HFF-Myc (cell line): ENCODE measurements at regions not wholly inside any gene's neighbourhood (a gene's known extent, or its start where the extent isn't known, plus 50 kb on each side); places are given as distances from the start of the nearest gene placed in this dataset.

ENCODE experiments used
- DNase-seq: peaks from one replicate; pipeline ENCODE4 v3.0.0-alpha.2; 2011; ENCODE audit warnings: low read depth; ENCODE audit errors: extremely low read depth
- H3K4me3 ChIP-seq: replicated peaks from 2 replicates; pipeline ENCODE4 v1.5.1; 2011; ENCODE audit warnings: low read depth, mild to moderate bottlenecking, control low read depth, low read length
- TF ChIP-seq, protein P1 (sequence below): IDR thresholded peaks from 2 replicates; pipeline ENCODE4 v1.5.1; 2012; ENCODE audit warnings: mild to moderate bottlenecking, low read depth, low read length, control low read depth; ENCODE audit errors: missing control alignments

DNA sequence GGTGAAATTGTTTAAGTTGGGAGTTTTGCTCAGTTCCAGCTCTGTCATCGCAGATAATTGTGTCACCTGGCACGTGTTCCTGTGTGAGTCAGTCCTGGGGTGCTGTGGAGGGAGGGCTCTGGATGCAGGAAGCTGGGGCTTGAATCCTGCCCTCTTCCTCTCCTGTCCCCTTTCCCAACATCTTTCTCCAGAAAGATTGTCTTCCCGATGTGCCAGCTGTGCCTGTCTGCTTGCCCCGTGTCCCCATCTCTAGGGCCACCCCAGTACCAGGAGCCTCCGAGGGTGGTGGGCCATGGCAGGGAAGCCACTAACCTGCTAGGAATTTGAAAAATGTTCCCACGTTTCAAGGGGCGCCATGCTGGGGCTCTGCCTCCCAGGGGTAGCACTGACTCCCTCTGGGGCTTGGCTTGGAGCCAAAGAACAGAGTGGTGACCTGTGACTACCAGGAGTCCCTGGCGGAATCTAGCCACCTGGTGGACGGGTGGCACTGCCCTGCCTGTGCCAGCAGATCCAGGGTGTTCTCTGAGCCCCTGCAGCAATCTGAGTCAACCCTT, 198.1 kb downstream of the ENGASE start:
- no peak overlapping the region for H3K4me3 ChIP-seq
- TF ChIP-seq, protein P1, sequence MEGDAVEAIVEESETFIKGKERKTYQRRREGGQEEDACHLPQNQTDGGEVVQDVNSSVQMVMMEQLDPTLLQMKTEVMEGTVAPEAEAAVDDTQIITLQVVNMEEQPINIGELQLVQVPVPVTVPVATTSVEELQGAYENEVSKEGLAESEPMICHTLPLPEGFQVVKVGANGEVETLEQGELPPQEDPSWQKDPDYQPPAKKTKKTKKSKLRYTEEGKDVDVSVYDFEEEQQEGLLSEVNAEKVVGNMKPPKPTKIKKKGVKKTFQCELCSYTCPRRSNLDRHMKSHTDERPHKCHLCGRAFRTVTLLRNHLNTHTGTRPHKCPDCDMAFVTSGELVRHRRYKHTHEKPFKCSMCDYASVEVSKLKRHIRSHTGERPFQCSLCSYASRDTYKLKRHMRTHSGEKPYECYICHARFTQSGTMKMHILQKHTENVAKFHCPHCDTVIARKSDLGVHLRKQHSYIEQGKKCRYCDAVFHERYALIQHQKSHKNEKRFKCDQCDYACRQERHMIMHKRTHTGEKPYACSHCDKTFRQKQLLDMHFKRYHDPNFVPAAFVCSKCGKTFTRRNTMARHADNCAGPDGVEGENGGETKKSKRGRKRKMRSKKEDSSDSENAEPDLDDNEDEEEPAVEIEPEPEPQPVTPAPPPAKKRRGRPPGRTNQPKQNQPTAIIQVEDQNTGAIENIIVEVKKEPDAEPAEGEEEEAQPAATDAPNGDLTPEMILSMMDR, result no peak
- no peak for DNase-seq

GRCh38 chr17:79272220-79272619, 197.6 kb downstream of the ENGASE start:
- H3K4me3 ChIP-seq, result no peak overlapping the region
- TF ChIP-seq, protein P1, result no peak
- no peak for DNase-seq

DNA sequence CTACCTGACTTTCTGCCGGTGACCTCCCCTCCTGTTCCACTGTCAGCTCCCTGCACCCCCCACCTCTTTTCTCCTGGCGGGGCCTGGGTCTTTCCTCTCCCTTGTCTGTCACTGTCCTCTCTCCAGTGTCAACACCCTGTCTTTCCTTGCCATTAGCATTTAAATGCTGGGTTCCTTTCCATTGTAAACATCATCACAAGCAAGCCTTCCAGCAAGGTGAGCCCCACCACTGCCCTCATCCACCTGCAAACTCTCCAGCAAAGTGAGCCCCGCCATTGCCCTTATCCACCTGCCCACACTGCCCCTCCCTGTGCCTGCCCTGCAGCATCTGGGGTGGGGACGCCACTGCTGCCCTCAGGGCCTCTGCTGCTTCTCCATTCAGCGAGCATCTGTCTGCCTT, 195.0 kb downstream of the ENGASE start:
- no peak for DNase-seq
- H3K4me3 ChIP-seq, result no peak overlapping the region
- TF ChIP-seq, protein P1, result no peak

DNA sequence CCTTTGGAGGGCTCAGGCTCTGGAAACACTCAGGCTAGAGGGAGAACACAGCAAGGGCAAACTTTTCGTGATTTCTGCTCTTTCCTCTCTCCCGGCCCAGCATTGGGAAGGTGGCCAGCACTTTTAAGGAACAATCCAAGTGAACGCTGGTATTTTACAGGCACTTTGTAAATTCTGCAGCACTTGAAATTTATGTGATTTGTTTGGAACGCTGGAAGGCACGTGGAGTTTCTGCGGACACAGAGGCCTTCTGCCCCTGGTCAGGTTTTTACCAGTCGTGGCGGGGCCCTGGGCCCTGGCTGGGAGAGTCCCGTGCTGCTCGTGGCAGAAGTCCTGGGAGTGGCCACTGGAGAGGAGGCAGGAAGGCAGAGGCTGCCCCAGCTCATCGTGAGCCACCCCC, 188.6 kb downstream of the ENGASE start:
- TF ChIP-seq, protein P1, result no peak
- DNase-seq, result no peak
- no peak overlapping the region for H3K4me3 ChIP-seq

DNA sequence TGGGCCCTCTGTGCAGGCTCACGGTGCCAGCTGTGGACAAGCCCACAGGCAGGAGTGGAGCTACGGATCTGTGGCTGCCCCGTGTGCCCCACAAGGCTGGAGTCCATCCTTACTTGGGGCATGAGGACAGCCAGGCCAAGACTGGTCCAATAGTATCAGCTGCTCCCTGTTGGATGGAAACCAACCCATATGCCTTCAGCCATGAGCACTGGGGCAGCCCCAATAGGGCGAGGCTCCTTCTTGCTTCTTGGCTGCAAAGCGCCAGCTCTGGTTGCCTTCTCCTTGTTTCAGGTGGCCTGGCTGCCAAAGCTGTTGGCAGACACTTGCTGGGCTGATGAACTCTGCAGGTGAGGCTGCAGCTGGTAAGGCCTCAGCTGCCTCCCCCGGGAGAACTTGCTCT, 188.0 kb downstream of the ENGASE start:
- TF ChIP-seq, protein P1, result no peak
- H3K4me3 ChIP-seq, result no peak overlapping the region
- DNase-seq, result no peak

- DNase-seq, result no peak
- TF ChIP-seq, protein P1, result no peak
Measured at GRCh38 chr17:79261355-79262072, 186.9 kb downstream of the ENGASE start.

More at GRCh38 chr17:79261355-79262072, 186.9 kb downstream of the ENGASE start:
- no peak overlapping the region for H3K4me3 ChIP-seq
